Mucosa of rectum (tissue), 2 donors: ENCODE measurements at regions not wholly inside any gene's neighbourhood (a gene's known extent, or its start where the extent isn't known, plus 50 kb on each side); places are given as distances from the start of the nearest gene placed in this dataset.

ENCODE experiments used
- H3K27ac ChIP-seq, 2 donors: one replicate each; pipeline ENCODE4 v1.7.0; 2013; ENCODE audit warnings: inconsistent platforms in 2 of 2, low read depth in 2 of 2, low read length in 2 of 2
- H3K27me3 ChIP-seq, 2 donors: one replicate each; pipeline ENCODE4 v1.7.0; 2013; ENCODE audit warnings: low read length in 2 of 2; ENCODE audit not compliant: control insufficient read depth in 2 of 2, insufficient read depth in 2 of 2
- H3K36me3 ChIP-seq, 2 donors: one replicate each; pipeline ENCODE4 v1.7.0; 2013; ENCODE audit warnings: low read length in 2 of 2; ENCODE audit not compliant: control insufficient read depth in 2 of 2, insufficient read depth in 2 of 2
- H3K4me1 ChIP-seq, 2 donors: one replicate each; pipeline ENCODE4 v1.7.0; 2013; ENCODE audit warnings: low read length in 2 of 2, mild to moderate bottlenecking in 1 of 2; ENCODE audit not compliant: control insufficient read depth in 2 of 2, insufficient read depth in 2 of 2
- H3K4me3 ChIP-seq, 2 donors: one replicate each; pipeline ENCODE4 v1.7.0; 2013; ENCODE audit warnings: low read length in 2 of 2
- H3K9ac ChIP-seq, 2 donors: one replicate each; pipeline ENCODE4 v1.7.0; 2013; ENCODE audit warnings: low read length in 2 of 2, low read depth in 1 of 2, mild to moderate bottlenecking in 1 of 2
- H3K9me3 ChIP-seq, 2 donors: one replicate each; pipeline ENCODE4 v1.7.0; 2013; ENCODE audit warnings: low read length in 2 of 2; ENCODE audit not compliant: control insufficient read depth in 2 of 2
- donor health status: healthy.
- donor health status: Normal muscosa, but diverticular disease.

DNA sequence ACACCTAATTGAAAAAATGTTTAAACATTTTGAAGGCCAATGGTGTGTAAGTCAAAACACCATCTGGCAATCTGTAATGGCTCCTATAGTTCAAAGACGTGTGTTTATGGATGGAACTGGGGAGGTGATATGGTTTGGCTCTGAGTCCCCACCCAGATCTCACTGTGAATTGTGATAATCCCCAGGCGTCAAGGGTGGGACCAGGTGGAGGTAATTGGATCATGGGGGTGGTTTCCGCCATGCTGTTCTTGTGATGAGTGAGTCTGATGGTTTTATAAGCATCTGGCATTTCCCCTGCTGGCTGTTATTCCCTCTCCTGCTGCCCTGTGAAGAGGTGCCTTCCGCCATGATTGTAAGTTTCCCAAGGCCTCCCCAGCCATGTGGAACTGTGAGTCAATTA lies 52.2 kb downstream of the ADRA2C start:
- H3K36me3 ChIP-seq, result no peaks in the 10 kb centered on the region
- no peak overlapping the region for H3K27ac ChIP-seq
- no peaks in the 10 kb centered on the region for H3K27me3 ChIP-seq
- H3K4me1 ChIP-seq, result no peaks in the 10 kb centered on the region
- H3K4me3 ChIP-seq, result no peak overlapping the region
- H3K9ac ChIP-seq, result no peak overlapping the region
- no peaks in the 10 kb centered on the region for H3K9me3 ChIP-seq

DNA sequence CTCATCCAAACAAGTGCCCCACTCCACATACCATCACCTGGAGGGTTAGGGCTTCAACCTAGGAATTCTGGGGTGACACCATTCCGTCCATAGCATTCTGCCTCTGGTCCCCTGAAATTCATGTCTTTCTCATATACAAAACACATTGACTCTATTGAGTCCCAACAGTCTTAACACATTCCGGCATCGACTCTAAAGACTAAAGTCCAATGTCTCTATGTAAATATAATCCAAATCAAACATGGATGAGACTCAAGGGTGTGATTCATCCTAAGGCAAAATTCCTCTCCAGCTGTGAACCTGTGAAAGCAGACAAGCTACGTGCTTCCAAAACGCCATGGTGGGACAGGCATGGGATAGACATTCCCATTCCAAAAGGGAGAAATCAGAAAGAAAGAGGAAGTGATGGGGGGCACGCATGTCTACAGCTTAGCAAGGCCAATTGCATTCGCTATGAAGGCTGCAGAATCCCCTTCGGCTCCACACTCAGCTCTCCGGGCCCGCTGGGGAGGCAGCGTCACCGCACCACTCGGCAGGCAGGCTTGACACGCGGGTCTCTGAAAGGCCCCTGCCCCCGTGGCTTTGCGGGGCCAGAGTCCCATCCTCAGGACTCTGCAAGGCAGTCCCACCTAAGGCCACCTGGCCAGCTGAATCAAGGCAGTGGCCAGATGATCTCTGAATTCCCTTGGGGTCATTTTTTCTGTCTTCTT lies 53.2 kb downstream of the ADRA2C start:
- no peaks in the 10 kb centered on the region for H3K27me3 ChIP-seq
- H3K9ac ChIP-seq, result no peak overlapping the region
- no peak overlapping the region for H3K4me3 ChIP-seq
- no peaks in the 10 kb centered on the region for H3K9me3 ChIP-seq
- H3K4me1 ChIP-seq, result no peaks in the 10 kb centered on the region
- no peak overlapping the region for H3K27ac ChIP-seq
- H3K36me3 ChIP-seq, result no peaks in the 10 kb centered on the region

DNA sequence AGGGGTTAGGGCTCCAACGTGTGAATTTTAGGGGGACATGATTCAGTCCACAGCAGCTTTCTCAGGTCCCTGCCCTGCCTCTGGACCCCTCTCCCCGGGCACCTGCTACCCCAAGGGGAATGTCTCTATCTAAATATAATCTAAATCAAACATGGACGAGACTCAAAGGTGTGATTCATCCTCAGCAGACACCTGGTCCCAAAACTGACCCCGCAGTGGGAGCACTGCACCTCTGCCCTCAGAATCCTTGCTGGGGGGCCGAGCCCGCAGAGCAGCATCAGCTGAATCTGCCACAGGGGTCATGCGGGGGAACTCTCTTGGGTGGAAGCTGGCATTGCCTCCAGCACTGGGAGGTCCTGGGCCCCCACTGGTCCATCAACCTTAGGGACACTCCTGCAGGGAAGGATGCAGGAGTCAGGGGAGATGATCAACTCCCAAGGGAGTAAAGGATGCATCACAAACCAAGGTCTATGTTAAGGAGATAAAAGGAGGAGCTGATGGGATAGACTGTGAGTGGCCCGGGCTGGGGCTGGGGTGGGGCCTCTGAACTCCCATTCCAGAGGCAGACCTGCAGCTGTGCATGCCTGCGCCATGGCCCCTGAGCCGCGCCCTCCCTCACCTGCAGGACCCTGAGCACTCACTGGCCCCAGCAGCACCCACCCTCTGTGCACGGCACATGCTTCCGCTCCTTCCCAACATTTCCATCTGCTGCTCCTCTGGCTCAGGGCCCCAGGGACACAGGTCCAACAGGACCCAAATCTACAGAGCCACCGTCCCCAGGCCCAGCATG lies 54.0 kb downstream of the ADRA2C start:
- Histone ChIP-seq H3K27ac (no peak overlapping the region), H3K9me3 (no peaks in the 10 kb centered on the region), H3K27me3 (no peaks in the 10 kb centered on the region), H3K4me1 (no peaks in the 10 kb centered on the region), H3K36me3 (no peaks in the 10 kb centered on the region), H3K4me3 (no peak overlapping the region), H3K9ac (no peak overlapping the region)

DNA sequence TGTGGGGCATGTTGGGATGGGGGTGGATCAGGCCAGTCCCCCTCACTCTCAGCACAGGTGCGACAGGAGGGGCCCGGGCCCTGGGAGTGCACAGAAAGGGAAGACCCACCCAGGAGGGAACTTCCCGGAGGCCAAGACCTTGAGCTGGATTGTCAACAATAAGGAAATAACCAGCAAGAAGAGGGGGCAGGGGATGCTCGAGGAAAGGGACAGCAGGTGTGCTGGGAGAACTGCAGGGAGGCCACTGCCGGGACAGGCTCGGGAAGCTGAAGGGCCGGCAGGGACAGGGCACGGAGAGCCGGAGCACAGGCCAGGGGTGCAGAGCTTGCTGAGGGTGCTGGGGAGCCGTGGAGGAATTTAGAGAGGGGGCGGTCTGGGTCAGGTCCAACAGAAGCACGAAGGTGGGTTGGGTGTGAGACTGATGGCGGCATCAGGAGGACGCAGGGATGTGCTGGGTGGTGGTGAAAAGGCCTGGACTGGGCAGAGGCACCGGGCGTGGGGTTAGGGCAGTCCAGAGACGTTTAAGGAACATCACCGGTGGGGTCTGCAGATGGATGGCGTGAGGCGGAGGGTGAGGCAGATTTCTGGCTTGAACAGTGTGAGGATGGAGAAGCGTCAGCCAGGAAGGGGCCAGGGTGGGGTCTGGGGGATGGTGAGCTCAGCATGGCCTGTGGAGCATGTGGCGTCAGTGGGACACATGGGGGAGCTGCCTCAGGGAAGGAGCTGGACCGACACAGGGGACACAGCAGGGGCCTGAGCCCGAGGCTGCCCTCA lies 54.8 kb downstream of the ADRA2C start:
- no peaks in the 10 kb centered on the region for H3K9me3 ChIP-seq
- H3K27me3 ChIP-seq, result no peaks in the 10 kb centered on the region
- H3K9ac ChIP-seq, result no peak overlapping the region
- no peaks in the 10 kb centered on the region for H3K36me3 ChIP-seq
- H3K4me1 ChIP-seq, result no peaks in the 10 kb centered on the region
- H3K27ac ChIP-seq, result no peak overlapping the region
- no peak overlapping the region for H3K4me3 ChIP-seq

DNA sequence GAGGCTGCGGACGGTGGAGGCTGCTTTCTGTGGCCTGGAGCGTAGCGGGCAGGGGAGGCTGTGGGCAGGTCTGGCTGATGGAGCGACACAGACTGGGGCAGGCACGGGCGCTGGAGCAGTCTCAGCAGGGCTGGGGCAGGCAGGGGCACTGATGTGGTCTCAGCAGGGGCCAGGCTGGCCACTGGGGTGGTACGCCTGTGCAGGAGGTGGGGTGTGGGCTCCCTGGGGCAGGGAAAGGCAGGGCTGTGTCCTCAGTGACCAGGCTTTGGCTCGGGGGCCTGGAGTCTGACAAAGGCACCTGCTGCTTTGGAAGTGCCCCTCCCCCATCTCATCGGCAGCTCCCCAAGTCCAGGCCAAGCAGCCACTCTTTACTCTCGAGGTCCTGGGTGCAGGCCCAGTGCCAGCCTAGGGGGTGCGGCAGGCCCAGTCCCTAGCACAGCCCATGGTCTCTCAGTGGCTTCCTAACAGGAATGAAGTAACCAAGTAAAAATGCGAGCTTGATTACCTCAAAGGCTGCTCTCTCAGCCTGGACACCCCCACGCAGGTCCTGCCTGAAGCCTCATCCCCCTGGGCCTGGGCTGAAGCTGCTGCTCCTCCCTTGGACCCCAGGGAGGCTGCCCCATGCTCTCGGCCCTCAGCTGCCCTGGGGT lies 55.5 kb downstream of the ADRA2C start:
- no peaks in the 10 kb centered on the region for H3K4me1 ChIP-seq

DNA sequence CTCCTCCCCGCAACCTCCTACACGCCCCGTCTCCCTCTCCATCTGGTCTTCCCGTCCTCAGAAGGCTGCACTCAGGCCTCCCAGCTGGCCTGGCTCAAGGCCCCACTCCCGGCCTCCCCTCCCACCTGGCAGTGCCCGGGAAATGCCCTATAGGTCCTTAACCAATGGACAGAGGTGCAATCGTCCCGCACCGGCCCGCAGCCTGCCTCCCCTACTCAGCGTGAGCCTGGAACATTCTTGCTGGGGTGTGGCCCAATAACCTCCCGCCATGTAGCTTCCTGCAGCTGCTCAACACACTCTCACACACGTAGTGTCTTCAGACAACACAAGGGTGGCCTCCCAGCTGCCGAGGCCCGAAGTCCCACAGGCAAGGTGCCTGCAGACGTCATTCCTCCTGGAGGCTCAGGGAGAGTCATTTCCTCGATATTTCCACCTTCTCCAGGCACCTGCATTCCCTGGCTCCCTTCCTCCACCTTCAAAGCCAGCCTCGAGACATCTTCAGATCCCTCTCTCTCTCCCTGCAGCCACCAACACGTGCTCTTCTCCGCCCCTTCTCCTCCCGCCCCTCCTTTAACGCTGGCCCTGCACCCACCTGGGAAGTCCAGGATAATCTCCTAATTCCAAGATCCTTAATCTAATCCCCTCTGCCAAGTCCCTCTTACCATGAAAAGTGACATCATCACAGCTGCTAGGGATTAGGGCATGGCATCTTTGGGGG lies 56.2 kb downstream of the ADRA2C start:
- Histone ChIP-seq H3K36me3 (no peaks in the 10 kb centered on the region), H3K9me3 (no peaks in the 10 kb centered on the region), H3K9ac (no peak overlapping the region), H3K4me1 (no peaks in the 10 kb centered on the region), H3K27ac (no peak overlapping the region), H3K4me3 (no peak overlapping the region), H3K27me3 (no peaks in the 10 kb centered on the region)

More for the DNA sequence above, 55.5 kb downstream of the ADRA2C start:
- Histone ChIP-seq H3K27ac (no peak overlapping the region), H3K4me3 (no peak overlapping the region), H3K36me3 (no peaks in the 10 kb centered on the region), H3K9ac (no peak overlapping the region), H3K27me3 (no peaks in the 10 kb centered on the region), H3K9me3 (no peaks in the 10 kb centered on the region)

DNA sequence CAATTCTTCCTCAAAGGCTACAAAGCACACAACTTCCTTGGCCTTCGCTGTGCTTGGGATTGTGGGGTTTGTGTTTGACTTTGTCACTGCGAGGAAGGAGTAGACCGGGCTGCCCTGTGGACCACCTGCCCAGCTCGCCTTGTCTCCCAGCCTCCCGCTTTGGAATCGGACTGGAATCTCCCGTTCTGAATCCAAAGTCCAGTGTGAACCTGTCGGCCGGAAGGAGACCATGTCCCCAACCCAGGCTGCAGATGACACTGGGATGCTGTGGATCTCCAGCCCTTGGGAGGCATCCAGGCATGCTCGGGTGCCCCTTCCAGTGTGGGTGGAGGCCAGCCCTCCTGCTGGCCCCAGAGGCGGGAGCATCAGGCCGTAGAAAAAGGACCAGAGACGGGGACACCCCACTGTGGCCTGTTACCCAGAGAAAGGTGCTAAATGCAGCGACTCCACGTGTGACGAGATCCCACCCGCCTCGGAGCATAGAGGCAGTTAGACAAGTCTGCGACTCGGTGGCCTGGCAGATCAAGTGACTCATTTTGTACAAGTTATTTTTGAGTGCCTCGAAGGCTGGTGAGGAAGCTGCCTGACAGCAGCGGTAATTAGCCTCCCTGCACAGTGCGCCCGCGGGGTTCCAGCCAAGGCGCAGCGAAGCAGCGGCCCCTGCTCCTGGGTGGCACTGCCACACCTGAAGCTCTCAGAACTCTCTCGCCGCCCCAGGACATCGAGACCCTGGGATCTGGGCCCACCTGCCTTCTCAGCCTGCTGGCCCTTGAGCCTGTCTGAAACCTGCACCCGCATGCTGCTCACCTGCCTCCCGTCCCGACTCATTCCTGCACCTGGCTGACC lies 57.5 kb downstream of the ADRA2C start:
- no peaks in the 10 kb centered on the region for H3K9me3 ChIP-seq
- H3K9ac ChIP-seq, result no peak overlapping the region
- H3K4me3 ChIP-seq, result no peak overlapping the region
- H3K4me1 ChIP-seq, result peaks cover 0 to 7% of the 10 kb centered on the region in 2 donors
- H3K36me3 ChIP-seq, result no peaks in the 10 kb centered on the region
- no peaks in the 10 kb centered on the region for H3K27me3 ChIP-seq
- no peak overlapping the region for H3K27ac ChIP-seq

DNA sequence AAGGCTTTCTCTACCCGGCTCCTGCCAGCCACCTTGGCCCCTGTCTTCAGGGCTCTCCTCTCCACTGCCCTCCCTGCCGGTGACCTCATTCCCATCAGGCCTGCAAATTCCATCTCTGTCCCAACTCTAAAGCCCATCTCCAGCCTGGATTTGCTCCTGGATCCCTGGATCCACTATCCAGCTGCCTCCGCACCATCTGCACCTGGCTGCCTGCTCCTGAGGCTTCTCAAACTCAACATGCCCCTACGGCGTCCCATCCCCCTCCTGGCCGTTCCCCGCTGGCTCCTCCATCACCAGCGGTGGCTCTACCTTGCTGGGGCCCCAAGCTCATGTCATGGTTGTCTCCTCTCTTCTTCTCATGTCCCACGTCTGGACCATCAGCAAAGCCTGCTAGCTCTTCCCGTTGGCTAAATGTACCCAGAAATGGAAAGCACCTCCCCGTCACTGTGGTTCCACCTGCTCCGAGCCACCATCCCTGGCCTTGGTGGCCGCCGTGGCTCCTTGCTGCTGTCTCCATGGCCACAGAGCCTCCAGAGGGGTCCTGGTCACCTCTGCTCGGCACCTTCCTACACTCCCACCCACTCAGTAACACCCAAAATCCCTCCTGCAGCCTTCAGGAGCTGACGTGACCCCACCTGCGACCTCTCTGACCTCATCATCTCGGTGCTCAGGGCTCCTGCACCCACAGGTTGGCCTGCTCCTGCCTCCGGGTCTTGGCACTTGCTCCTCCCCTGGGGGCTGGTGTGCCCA lies 58.5 kb downstream of the ADRA2C start:
- no peaks in the 10 kb centered on the region for H3K27me3 ChIP-seq
- H3K36me3 ChIP-seq, result no peaks in the 10 kb centered on the region
- H3K9me3 ChIP-seq, result no peaks in the 10 kb centered on the region
- H3K9ac ChIP-seq, result no peak overlapping the region
- H3K27ac ChIP-seq, result no peak overlapping the region
- H3K4me3 ChIP-seq, result no peak overlapping the region
- H3K4me1 ChIP-seq, result peaks cover 0 to 7% of the 10 kb centered on the region in 2 donors
